Fibroblast of skin of left biceps (primary cell): ENCODE measurements at regions not wholly inside any gene's neighbourhood (a gene's known extent, or its start where the extent isn't known, plus 50 kb on each side); places are given as distances from the start of the nearest gene placed in this dataset.
"Not testable (repeated sequence)": the region's sequence is repeated elsewhere in the genome, so short reads cannot be mapped to it uniquely, and the experiment has no call there.

Experiments
- DNase-seq, 2 experiments: peaks; one replicate each; pipeline ENCODE4 v3.0.0-alpha.2; 2013; ENCODE audit warnings: low read depth in 2 of 2

DNA sequence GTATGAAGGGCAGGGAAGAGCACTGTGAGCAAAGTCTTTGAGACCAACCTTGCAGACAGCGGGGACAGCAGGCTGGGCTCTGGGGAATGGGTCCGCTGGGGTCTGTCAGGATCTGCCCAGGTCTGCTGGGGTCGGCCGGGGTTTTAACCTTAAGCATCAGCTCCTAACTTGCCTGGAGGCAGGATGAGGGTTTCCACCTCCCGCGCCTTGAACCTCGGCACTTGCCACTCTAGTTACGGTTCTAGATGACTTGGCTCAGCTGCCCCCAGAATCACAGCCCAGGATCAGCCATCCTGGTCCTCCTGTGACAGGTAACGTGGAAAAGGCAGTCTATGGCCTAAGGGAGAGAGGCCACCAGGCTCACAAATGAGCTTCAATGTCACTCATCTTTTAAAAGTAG is 50.4 kb upstream of the CACUL1 start:
- no peak for DNase-seq

DNA sequence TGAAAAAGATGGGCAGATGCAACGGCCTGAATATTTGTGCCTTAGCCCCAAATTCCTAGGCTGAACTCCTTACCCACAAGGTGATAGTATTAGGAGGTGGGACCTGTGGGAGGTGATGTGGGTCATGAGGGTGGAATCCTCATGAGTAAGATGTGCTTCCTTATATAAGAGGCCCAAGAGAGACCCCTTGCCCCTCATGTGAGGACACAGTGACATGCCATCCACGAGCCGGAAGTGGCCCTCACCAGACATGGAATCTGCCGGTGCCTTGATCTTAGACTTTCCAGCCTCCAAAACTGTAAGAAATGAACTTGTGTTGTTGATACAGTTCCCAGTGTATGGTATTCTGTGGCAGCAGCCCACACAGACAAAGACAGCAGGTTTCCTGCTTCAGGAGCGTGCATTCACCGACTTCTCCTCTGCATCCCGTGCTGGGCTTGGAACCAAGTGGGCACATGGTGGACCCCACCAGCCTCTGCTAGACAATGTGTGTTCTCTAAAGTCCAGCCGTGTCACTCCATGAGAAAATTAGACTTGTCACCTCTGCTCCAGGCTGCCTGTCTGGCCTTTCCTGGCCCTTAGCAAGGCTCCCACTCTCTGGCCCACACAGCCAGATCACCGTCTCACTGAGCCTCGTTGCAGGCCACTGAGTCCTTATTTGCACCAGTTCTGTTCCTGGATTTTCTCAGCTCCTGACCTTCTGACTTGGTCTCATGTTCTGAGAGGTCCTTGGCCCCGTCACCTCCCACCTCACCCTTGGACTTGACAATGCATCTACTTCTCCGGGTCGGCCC is 52.9 kb upstream of the CACUL1 start:
- no peak for DNase-seq

- no peak for DNase-seq
These were observed 54.0 kb upstream of the CACUL1 start for GRCh38 chr10:118808601-118809356.

DNA sequence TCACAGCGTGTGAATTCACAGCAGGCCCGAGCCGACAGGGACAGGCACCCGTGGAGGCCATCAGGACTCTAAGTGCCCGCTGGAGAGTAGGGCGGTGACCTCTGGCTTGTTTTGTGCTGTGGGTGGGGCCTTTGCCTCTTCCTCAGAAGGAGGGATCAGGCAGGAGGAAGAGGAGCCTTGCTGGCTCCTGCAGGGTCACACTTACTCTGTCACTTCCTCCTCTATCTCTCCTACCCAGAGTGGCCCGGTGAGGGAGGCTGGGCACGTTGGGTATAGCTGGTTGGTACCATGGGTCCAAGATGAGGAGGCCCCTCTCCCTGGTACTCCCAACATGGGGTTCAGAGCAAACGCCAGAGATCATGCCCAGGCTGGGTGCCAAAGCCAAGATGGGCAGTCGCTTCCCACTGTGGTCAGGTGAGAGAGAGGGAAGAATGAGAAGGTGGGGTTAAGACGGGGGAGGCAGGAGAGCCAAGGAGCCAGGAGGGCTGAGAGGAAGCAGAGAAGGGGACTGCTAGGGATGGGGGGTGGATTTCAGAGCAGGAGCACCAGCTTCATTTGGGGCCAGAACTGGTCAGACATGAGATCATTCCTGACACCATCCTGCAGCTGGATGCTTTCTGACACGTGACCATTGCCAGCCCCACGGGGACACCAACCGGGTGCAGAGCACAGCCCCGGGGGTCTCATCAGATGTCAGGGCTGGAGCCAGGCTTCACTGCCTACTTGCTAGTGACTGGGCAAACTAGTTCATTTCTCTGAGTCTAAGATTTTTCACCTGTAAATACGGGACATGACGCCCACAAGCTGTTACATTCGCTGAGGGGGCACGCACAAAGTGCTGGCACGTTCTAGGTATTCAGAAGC is 54.8 kb upstream of the CACUL1 start:
- no peak for DNase-seq

DNA sequence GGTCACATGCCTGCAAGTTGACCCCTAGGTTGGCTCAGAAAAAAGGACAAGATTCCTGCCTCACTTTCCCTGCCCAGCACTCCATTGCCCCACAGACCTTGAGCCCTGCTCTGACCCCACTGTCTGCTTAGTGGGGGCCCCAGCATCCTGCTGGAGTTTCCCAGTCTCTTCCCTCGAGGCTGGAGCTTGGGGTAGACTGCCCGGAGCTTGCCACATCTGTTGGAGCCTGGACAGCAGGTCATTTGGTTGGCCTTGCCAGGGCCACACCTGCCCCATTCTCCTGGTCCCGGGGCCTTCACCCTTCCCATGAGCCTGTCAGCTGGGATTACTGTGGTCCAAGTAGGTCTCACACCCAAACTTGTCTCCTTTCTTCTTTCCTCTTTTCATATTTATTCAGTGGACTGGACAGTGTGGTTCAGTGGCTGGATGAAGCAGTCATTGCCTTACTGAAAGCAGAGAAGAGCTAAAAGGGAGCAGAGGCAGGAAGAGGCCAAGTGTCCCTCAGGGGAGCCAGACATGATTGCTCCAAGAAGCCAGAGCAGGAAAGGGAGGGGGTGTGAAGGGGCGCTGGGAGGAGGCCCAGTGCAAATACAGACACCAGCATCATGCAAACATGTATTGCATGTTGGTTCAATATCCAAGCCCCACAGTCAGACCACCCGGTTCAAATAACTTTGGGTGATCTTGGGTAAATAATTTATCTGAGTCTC is 56.2 kb upstream of the CACUL1 start:
- DNase-seq, result no peak

DNA sequence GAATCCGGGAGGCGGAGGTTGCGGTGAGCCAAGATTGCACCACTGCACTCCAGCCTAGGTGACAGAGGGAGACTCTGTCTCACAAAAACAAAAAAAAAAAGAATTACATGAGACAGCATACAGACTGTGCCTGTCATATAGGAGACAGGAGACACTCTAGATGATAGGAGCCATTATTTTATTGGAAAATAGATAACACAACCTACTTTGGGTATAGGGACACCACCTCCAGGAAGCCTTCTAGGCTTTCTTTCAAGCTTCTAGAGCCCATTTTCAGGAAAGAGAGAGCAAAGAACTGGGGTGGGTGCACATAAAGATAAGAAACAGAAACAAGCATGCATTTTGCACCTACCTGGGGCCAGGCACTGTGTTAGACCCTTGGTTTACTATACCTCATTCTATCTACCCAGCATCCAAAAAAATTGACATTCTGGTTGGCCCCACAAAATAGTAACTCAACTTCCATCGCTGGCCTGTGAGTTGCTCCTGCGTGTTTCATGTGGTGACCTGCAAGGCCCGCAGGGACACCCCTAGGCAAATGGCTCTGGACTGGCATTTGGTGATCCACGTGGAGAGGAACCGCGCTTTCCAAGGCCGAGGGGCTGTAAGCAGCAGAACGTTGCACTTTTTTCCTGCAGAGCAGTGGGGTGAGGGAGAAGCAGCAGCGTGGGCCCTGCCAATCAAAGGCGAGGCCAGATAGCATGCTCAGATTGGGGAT is 57.1 kb upstream of the CACUL1 start:
- no peak for DNase-seq

GRCh38 chr10:118812393-118812740 is 57.6 kb upstream of the CACUL1 start:
- DNase-seq, result no peak

DNA sequence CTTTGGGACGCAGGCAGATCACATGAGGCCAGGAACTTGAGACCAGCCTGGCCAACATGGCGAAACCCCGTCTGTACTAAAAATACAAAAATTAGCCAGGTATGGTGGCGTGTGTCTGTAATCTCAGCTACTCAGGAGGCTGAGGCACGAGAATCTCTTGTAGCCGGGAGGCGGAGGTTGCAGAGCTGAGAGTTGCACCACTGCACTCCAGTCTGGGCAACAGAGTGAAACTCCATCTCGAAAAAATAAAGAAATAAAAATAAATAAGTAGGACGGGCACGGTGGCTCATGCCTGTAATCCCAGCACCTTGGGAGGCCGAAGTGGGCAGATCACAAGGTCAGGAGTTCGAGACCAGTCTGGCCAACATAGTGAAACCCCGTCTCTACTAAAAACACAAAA is 58.2 kb upstream of the CACUL1 start:
- DNase-seq, result not testable (repeated sequence)

DNA sequence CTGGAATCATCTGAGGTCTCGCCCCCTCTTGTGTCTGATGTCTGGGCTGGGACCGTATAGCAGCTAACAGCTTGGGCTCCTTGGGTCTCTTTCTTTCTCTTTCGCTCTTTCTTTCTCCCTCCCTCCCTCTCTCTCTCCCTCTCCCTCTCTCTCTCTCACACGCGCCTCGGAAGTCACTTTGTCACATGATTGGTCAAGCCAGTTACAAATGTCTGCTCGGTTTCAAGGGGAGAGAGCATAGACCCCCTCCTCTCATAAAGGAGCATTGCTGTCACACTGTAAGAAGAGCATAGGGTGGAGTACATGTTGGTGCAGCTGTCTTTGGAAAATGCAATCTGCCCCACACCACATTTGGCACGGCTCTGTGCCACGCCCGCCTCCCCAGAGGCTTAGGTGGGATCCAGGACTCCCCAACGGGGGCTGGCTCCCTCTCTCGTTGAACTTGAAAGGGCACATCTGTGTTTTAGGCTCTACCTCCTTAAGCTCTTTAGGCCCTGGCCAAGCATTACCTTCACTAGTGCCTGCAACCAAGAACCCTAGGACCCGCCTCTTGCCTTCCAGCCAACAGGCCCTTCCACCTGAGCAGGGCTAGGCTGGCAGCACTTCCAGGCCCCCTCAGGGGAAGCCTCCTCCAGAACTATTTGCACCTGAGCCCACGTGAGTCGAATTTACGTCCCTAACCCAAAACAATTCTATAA is 61.9 kb upstream of the CACUL1 start:
- DNase-seq, result no peak

GRCh38 chr10:118817328-118818068 is 62.7 kb upstream of the CACUL1 start:
- DNase-seq, result no peak

- DNase-seq, result no peak
These were observed 64.0 kb upstream of the CACUL1 start for GRCh38 chr10:118818621-118819221.

DNA sequence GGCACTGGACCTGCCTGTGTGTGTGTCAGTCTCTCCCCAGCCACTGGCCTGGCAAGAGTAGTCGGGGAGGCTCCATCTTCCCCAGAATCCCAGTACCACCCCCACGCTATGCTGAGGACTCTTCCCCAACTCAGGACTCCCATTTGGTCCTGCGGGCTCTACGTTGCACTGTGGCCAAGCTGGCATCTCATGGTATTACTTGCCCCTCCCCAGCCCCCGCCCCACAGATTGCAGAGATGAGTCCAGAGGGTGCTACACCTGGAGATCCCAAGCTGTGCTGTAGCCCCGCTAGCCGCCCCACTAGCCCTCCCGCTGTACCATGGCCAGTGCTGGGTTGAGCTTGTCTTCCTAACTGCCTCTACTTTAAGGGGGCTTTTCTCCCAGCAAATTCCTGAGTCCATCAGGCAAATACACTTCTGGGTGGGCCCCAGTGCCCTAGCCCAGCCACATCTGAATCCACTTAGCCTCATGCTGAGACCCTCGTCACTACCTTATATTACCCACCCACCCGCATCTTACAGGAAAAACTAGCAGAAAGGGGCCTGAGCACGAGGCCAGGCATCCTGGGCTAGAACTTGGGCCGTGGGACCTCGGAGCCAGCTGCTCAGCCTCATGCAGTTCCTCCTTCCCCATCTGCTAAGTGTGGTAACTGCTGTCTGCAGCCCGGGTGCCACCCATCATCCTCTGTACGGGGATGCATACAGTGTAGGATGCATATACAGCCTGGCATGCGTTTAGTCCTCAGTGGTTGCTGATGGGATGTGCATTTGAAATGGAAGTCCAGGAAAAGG is 65.8 kb upstream of the CACUL1 start:
- DNase-seq, result no peak

DNA sequence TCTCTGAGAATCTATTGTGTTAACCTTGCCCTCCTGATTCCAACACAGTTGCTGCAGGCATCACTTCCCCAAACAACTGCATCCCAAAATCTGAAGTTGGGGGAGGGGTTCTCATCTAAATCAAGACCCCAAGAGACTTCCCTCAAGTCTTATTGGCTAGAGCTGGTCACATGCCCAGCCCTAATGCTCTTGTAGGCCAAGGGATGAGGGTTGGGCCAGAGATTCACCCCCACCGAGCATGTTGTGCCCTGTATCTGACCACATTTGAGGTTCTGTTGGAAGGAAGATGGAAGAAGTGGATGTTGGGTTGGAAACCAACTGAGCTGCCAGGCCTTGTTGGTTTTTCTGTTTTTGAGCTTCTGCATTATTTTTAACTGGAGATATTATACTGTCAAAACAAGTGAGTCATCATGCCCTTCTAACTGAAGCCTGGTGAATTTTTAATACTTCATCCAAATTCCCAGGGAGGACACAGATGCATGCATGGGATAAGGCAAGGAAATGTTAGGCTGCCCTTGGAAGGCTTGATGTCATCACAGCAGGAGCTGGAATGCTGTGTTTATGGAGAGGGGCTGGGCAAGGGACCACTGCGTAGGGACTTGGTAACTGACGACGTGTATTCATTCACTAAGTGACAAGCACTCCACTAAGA is 68.6 kb upstream of the CACUL1 start:
- no peak for DNase-seq

DNA sequence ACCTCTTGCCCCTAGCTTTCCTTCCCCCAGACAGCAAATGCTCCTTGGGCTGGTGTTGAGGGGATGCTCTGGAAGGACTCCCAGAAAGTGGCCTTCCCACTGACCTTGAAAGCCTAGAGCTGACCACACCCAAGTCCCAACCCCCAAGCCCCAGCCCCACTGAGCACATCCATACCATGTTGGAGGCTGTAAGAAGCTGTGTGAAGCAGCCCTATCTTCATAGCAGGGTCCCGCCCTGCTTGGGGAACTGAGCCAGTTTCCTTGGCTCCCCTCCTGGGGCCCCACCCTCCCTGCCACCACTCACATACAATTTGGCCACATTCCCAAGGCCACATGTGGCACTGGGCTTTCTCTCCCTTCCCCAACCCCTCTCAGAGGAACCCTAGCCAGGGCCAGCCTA is 72.3 kb upstream of the CACUL1 start:
- DNase-seq, result no peak

- DNase-seq, result no peak
These were observed 72.8 kb upstream of the CACUL1 start for GRCh38 chr10:118827466-118828155.

- no peak for DNase-seq
These were observed 77.5 kb upstream of the CACUL1 start for GRCh38 chr10:118832241-118832651.

- not testable (repeated sequence) for DNase-seq
These were observed 79.6 kb upstream of the CACUL1 start for GRCh38 chr10:118834370-118834769.
